Left forelimb (tissue), 1 donor: ENCODE measurements at regions not wholly inside any gene's neighbourhood (a gene's known extent, or its start where the extent isn't known, plus 50 kb on each side); places are given as distances from the start of the nearest gene placed in this dataset.

ENCODE experiments used
- DNase-seq: peaks from one replicate; pipeline ENCODE4 v3.0.0-alpha.2; 2018; ENCODE audit warnings: low spot score

GRCh38 chr4:156496797-156497196 is 474.8 kb downstream of the PDGFC start:
- no peak for DNase-seq

- no peak for DNase-seq
These were observed 475.8 kb downstream of the PDGFC start for GRCh38 chr4:156495836-156496235.

- no peak for DNase-seq
These were observed 476.5 kb downstream of the PDGFC start for GRCh38 chr4:156495091-156495490.

GRCh38 chr4:156493858-156494257 is 477.7 kb downstream of the PDGFC start:
- no peak for DNase-seq

- no peak for DNase-seq
These were observed 484.5 kb downstream of the PDGFC start for GRCh38 chr4:156487107-156487506.

GRCh38 chr4:156481845-156482244 is 489.8 kb downstream of the PDGFC start:
- DNase-seq = no peak

GRCh38 chr4:156477636-156478035 is 494.0 kb downstream of the PDGFC start:
- no peak for DNase-seq

GRCh38 chr4:156476359-156476758 is 495.2 kb downstream of the PDGFC start:
- DNase-seq = no peak

- DNase-seq = no peak
These were observed 496.3 kb downstream of the PDGFC start for GRCh38 chr4:156475322-156475721.

GRCh38 chr4:156473151-156473550 is 498.4 kb downstream of the PDGFC start:
- DNase-seq = no peak

- no peak for DNase-seq
These were observed 499.0 kb downstream of the PDGFC start for GRCh38 chr4:156472624-156473023.

- no peak for DNase-seq
These were observed 505.9 kb upstream of the CTSO start for GRCh38 chr4:156459584-156459983.

- DNase-seq = no peak
These were observed 503.2 kb upstream of the CTSO start for GRCh38 chr4:156456830-156457229.

GRCh38 chr4:156443488-156443887 is 489.8 kb upstream of the CTSO start:
- no peak for DNase-seq

- DNase-seq = no peak
These were observed 489.2 kb upstream of the CTSO start for GRCh38 chr4:156442912-156443311.

GRCh38 chr4:156439576-156440200 is 486.0 kb upstream of the CTSO start:
- DNase-seq = no peak

GRCh38 chr4:156437666-156438065 is 484.0 kb upstream of the CTSO start:
- DNase-seq = no peak

GRCh38 chr4:156422576-156422975 is 468.9 kb upstream of the CTSO start:
- DNase-seq = no peak

GRCh38 chr4:156420623-156421022 is 467.0 kb upstream of the CTSO start:
- no peak for DNase-seq

GRCh38 chr4:156419080-156419685 is 465.5 kb upstream of the CTSO start:
- DNase-seq = no peak

- no peak for DNase-seq
These were observed 460.7 kb upstream of the CTSO start for GRCh38 chr4:156414406-156414805.

- DNase-seq = no peak
These were observed 459.8 kb upstream of the CTSO start for GRCh38 chr4:156413239-156414135.

- no peak for DNase-seq
These were observed 457.9 kb upstream of the CTSO start for GRCh38 chr4:156411531-156411930.
